GM12891 (cell line): ENCODE measurements at regions not wholly inside any gene's neighbourhood (a gene's known extent, or its start where the extent isn't known, plus 50 kb on each side); places are given as distances from the start of the nearest gene placed in this dataset.

Experiments
- DNase-seq: peaks from one replicate; pipeline ENCODE4 v3.0.0; 2011; ENCODE audit warnings: low spot score; ENCODE audit not compliant: insufficient read length
- FAIRE-seq: peaks from 2 replicates; lab custom pipeline; 2011; peaks lifted over from hg19 to GRCh38; lab: Jason Lieb, UNC
- PAX5 ChIP-seq: IDR thresholded peaks from 2 replicates; pipeline ENCODE4 v1.6.1; 2011; ENCODE audit warnings: low read length, moderate library complexity, mild to moderate bottlenecking; ENCODE audit not compliant: insufficient read depth, severe bottlenecking
- POLR2A ChIP-seq: IDR thresholded peaks from 2 replicates; pipeline ENCODE4 v1.6.1; 2011; ENCODE audit warnings: low read depth, low read length, control low read depth
- POLR2AphosphoS5 ChIP-seq: IDR thresholded peaks from 2 replicates; pipeline ENCODE4 v1.6.1; 2011; ENCODE audit warnings: low read depth, low read length, control low read depth
- POU2F2 ChIP-seq: IDR thresholded peaks from 2 replicates; pipeline ENCODE4 v1.6.1; 2011; ENCODE audit warnings: low read depth, mild to moderate bottlenecking, control low read depth, low read length, moderate library complexity
- SPI1 ChIP-seq: IDR thresholded peaks from 2 replicates; pipeline ENCODE4 v1.6.1; 2011; ENCODE audit warnings: low read depth, low read length, control low read depth
- TAF1 ChIP-seq: IDR thresholded peaks from 2 replicates; pipeline ENCODE4 v1.6.1; 2011; ENCODE audit warnings: low read depth, low read length, control low read depth

- DNase-seq (no peak), FAIRE-seq (no peak)
- TF ChIP-seq SPI1, result no peak
- no peak for TF ChIP-seq PAX5
- no peak for TF ChIP-seq POLR2AphosphoS5
- no peak for TF ChIP-seq POLR2A
- no peak for TF ChIP-seq TAF1
- no peak for TF ChIP-seq POU2F2
These were observed 999.7 kb upstream of the LRRTM1 start for GRCh38 chr2:81304154-81304830.

- TF ChIP-seq TAF1 (no peak), POLR2A (no peak), POLR2AphosphoS5 (no peak), PAX5 (no peak), SPI1 (no peak), POU2F2 (no peak)
- DNase-seq, result no peak
These were observed 998.8 kb upstream of the LRRTM1 start for GRCh38 chr2:81303321-81303720.

GRCh38 chr2:81299841-81300240 is 995.3 kb upstream of the LRRTM1 start:
- FAIRE-seq (no peak), DNase-seq (no peak)
- TF ChIP-seq POU2F2 (no peak), POLR2A (no peak), POLR2AphosphoS5 (no peak), TAF1 (no peak), SPI1 (no peak), PAX5 (no peak)

More at GRCh38 chr2:81303321-81303720, 998.8 kb upstream of the LRRTM1 start:
- no peak for FAIRE-seq

- no peak for DNase-seq
- FAIRE-seq, result no peak
- TF ChIP-seq PAX5 (no peak), SPI1 (no peak), POU2F2 (no peak), TAF1 (no peak), POLR2A (no peak), POLR2AphosphoS5 (no peak)
These were observed 986.3 kb upstream of the LRRTM1 start for GRCh38 chr2:81290846-81291245.

- FAIRE-seq (no peak), DNase-seq (no peak)
- TF ChIP-seq TAF1 (no peak), POU2F2 (no peak), SPI1 (no peak), POLR2AphosphoS5 (no peak), POLR2A (no peak), PAX5 (no peak)
These were observed 978.5 kb upstream of the LRRTM1 start for GRCh38 chr2:81283081-81283480.

GRCh38 chr2:81282151-81282769 is 977.7 kb upstream of the LRRTM1 start:
- FAIRE-seq (no peak), DNase-seq (no peak)
- TF ChIP-seq POLR2A (no peak), TAF1 (no peak), SPI1 (no peak), PAX5 (no peak), POLR2AphosphoS5 (no peak)

GRCh38 chr2:81276595-81276994 is 972.0 kb upstream of the LRRTM1 start:
- DNase-seq (no peak), FAIRE-seq (no peak)
- TF ChIP-seq SPI1 (no peak), TAF1 (no peak), PAX5 (no peak), POLR2AphosphoS5 (no peak), POLR2A (no peak), POU2F2 (no peak)

GRCh38 chr2:81266106-81266505 is 961.6 kb upstream of the LRRTM1 start:
- TF ChIP-seq SPI1 (no peak), POLR2A (no peak), POLR2AphosphoS5 (no peak), TAF1 (no peak), POU2F2 (no peak), PAX5 (no peak)
- FAIRE-seq (no peak), DNase-seq (no peak)

- FAIRE-seq (no peak), DNase-seq (no peak)
- TF ChIP-seq PAX5 (no peak), TAF1 (no peak), POLR2A (no peak), POLR2AphosphoS5 (no peak), POU2F2 (no peak), SPI1 (no peak)
These were observed 959.4 kb upstream of the LRRTM1 start for GRCh38 chr2:81263989-81264388.
